NCI-H2227 (cell line): ENCODE measurements at regions not wholly inside any gene's neighbourhood (a gene's known extent, or its start where the extent isn't known, plus 50 kb on each side); places are given as distances from the start of the nearest gene placed in this dataset.

ENCODE experiments used
- DNase-seq: peaks from one replicate; lab custom pipeline; 2025; ENCODE audit not compliant: unreplicated experiment; lab: John Stamatoyannopoulos, UW

GRCh38 chr4:176898791-176899190 lies 106.1 kb upstream of the VEGFC start:
- no peak for DNase-seq

GRCh38 chr4:176902710-176903323 lies 110.1 kb upstream of the VEGFC start:
- DNase-seq: no peak

GRCh38 chr4:176906709-176907108 lies 114.0 kb upstream of the VEGFC start:
- no peak for DNase-seq

GRCh38 chr4:176910646-176911045 lies 117.9 kb upstream of the VEGFC start:
- no peak for DNase-seq

GRCh38 chr4:176919631-176920030 lies 126.9 kb upstream of the VEGFC start:
- no peak for DNase-seq

- DNase-seq: no peak
Observed at GRCh38 chr4:176920694-176921093, 128.0 kb upstream of the VEGFC start.

GRCh38 chr4:176921256-176921655 lies 128.5 kb upstream of the VEGFC start:
- no peak for DNase-seq

- DNase-seq: no peak
Observed at GRCh38 chr4:176924238-176924637, 131.5 kb upstream of the VEGFC start.

- DNase-seq: no peak
Observed at GRCh38 chr4:176925962-176926361, 133.2 kb upstream of the VEGFC start.

GRCh38 chr4:176927117-176927516 lies 134.4 kb upstream of the VEGFC start:
- no peak for DNase-seq

- DNase-seq: no peak
Observed at GRCh38 chr4:176927664-176928063, 134.9 kb upstream of the VEGFC start.

- no peak for DNase-seq
Observed at GRCh38 chr4:176939445-176939844, 146.7 kb upstream of the VEGFC start.

GRCh38 chr4:176945334-176945733 lies 152.6 kb upstream of the VEGFC start:
- no peak for DNase-seq

- DNase-seq: no peak
Observed at GRCh38 chr4:176949029-176949428, 156.3 kb upstream of the VEGFC start.

- no peak for DNase-seq
Observed at GRCh38 chr4:176953021-176953420, 160.3 kb upstream of the VEGFC start.

GRCh38 chr4:176957353-176958118 lies 164.8 kb upstream of the VEGFC start:
- DNase-seq: no peak

- DNase-seq: no peak
Observed at GRCh38 chr4:176959980-176960379, 167.3 kb upstream of the VEGFC start.

- no peak for DNase-seq
Observed at GRCh38 chr4:176963121-176963520, 170.4 kb upstream of the VEGFC start.

GRCh38 chr4:176964116-176964691 lies 171.5 kb upstream of the VEGFC start:
- DNase-seq: no peak

GRCh38 chr4:176967586-176967985 lies 174.9 kb upstream of the VEGFC start:
- no peak for DNase-seq

GRCh38 chr4:176968094-176968493 lies 175.4 kb upstream of the VEGFC start:
- DNase-seq: no peak

GRCh38 chr4:176969011-176969410 lies 176.3 kb upstream of the VEGFC start:
- DNase-seq: no peak
